Mesothelial cell of epicardium (in vitro differentiated cells): ENCODE measurements at regions not wholly inside any gene's neighbourhood (a gene's known extent, or its start where the extent isn't known, plus 50 kb on each side); places are given as distances from the start of the nearest gene placed in this dataset.

Experiments used
- DNase-seq, 2 experiments: peaks; one replicate each; pipeline ENCODE4 v3.0.0; 2021; ENCODE audit warnings: low spot score in 2 of 2; ENCODE audit not compliant: unreplicated experiment in 2 of 2
- H3K27ac Mint-ChIP-seq: 2 replicates; pipeline ENCODE4 v1.8.0; 2021; ENCODE audit warnings: mixed read lengths
- H3K27me3 Mint-ChIP-seq: 2 replicates; pipeline ENCODE4 v1.8.0; 2021; ENCODE audit warnings: low read depth, mixed read lengths
- H3K36me3 Mint-ChIP-seq: 2 replicates; pipeline ENCODE4 v1.8.0; 2021; ENCODE audit warnings: mixed read lengths
- H3K4me1 Mint-ChIP-seq: 2 replicates; pipeline ENCODE4 v1.8.0; 2021; ENCODE audit warnings: mixed read lengths
- H3K4me3 Mint-ChIP-seq: 2 replicates; pipeline ENCODE4 v1.8.0; 2021; ENCODE audit warnings: mild to moderate bottlenecking, moderate library complexity, mixed read lengths
- H3K9me3 Mint-ChIP-seq: 2 replicates; pipeline ENCODE4 v1.8.0; 2021; ENCODE audit warnings: mixed read lengths
- CTCF ChIP-seq: fragments of 200-600 bp; sonication (generic); IDR thresholded peaks from one replicate; pipeline ENCODE4 v1.5.0; 2021; ENCODE audit warnings: antibody characterized with exemption; ENCODE audit not compliant: unreplicated experiment

- no peak for TF ChIP-seq CTCF
- Mint-ChIP-seq H3K9me3 (peaks cover 9% of the 10 kb centered on the region), H3K4me1 (peaks cover 10% of the 10 kb centered on the region), H3K36me3 (no peaks in the 10 kb centered on the region), H3K27ac (no peak overlapping the region), H3K4me3 (no peak overlapping the region), H3K27me3 (no peaks in the 10 kb centered on the region)
- DNase-seq: no peak
Observed at GRCh38 chr12:85509081-85509856, 229.2 kb downstream of the ALX1 start.

GRCh38 chr12:85509857-85510256 is 229.8 kb downstream of the ALX1 start:
- peaks cover 6% of the 10 kb centered on the region for H3K9me3 Mint-ChIP-seq
- no peaks in the 10 kb centered on the region for H3K36me3 Mint-ChIP-seq
- no peak overlapping the region for H3K4me3 Mint-ChIP-seq
- no peak for TF ChIP-seq CTCF
- H3K4me1 Mint-ChIP-seq: peaks cover 14% of the 10 kb centered on the region
- no peak for DNase-seq
- no peaks in the 10 kb centered on the region for H3K27me3 Mint-ChIP-seq
- H3K27ac Mint-ChIP-seq: no peak overlapping the region

GRCh38 chr12:85516039-85516438 is 236.0 kb downstream of the ALX1 start:
- Mint-ChIP-seq H3K27ac (no peak overlapping the region), H3K27me3 (no peaks in the 10 kb centered on the region), H3K36me3 (no peaks in the 10 kb centered on the region), H3K4me3 (no peak overlapping the region), H3K4me1 (peaks cover 7% of the 10 kb centered on the region), H3K9me3 (no peaks in the 10 kb centered on the region)
- no peak for DNase-seq
- no peak for TF ChIP-seq CTCF

GRCh38 chr12:85516667-85517325 is 236.8 kb downstream of the ALX1 start:
- DNase-seq: no peak
- no peak for TF ChIP-seq CTCF
- peaks cover 7% of the 10 kb centered on the region for H3K4me1 Mint-ChIP-seq
- H3K27me3 Mint-ChIP-seq: no peaks in the 10 kb centered on the region
- H3K36me3 Mint-ChIP-seq: no peaks in the 10 kb centered on the region
- no peaks in the 10 kb centered on the region for H3K9me3 Mint-ChIP-seq
- H3K4me3 Mint-ChIP-seq: no peak overlapping the region
- H3K27ac Mint-ChIP-seq: no peak overlapping the region

GRCh38 chr12:85519163-85519562 is 239.1 kb downstream of the ALX1 start:
- Mint-ChIP-seq H3K36me3 (no peaks in the 10 kb centered on the region), H3K9me3 (no peaks in the 10 kb centered on the region), H3K4me3 (no peak overlapping the region), H3K4me1 (peaks cover 7% of the 10 kb centered on the region), H3K27ac (no peak overlapping the region), H3K27me3 (no peaks in the 10 kb centered on the region)
- DNase-seq: no peak
- no peak for TF ChIP-seq CTCF
